ENCODE measurements at regions not wholly inside any gene's neighbourhood (a gene's known extent, or its start where the extent isn't known, plus 50 kb on each side); places are given as distances from the start of the nearest gene placed in this dataset.

DNA sequence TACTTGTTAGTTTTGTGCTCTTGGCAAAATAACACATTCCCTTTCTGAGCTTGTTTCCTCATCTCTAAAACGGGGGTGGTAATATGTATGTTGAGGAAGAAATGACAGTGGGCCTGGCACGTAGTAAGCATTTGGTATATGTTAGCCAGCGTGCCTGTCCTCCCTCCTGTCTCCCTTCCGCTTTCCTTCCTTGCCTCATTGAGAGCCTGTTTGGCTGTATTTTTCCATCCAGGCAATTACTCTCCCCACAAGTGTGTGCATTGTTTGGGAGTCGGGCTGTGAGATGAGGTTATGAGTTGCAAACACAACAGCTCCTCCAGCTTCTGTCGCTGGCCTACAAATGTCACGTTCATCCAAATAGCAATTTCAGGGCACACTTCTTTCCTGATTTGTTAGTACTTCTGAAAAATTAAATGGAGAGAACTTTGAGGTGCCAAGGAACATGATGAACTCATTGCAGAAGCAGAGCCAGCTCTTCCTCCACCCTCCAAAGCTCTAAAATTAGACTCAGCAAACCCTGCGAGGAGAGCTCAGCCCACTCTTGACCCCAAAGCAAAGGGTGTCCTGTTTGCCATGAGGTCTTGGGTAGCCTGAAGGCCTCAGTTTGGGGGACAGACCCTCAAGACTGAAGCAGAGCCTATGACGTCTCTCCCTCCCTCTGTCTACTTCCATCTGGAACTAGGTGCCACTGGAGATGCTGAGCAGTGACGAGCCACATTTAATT lies 50.7 kb upstream of the TOX2 start:
- no peak for DNase-seq (ENCODE audit: low read depth, low spot score)

- no peak for DNase-seq (ENCODE audit: low read depth, low spot score)
These were observed 51.3 kb upstream of the TOX2 start for GRCh38 chr20:43863330-43863729.

GRCh38 chr20:43862438-43862837 lies 52.2 kb upstream of the TOX2 start:
- DNase-seq (ENCODE audit: low read depth, low spot score), result no peak

- DNase-seq (ENCODE audit: low read depth, low spot score), result no peak
These were observed 54.7 kb upstream of the TOX2 start for GRCh38 chr20:43859994-43860393.

DNA sequence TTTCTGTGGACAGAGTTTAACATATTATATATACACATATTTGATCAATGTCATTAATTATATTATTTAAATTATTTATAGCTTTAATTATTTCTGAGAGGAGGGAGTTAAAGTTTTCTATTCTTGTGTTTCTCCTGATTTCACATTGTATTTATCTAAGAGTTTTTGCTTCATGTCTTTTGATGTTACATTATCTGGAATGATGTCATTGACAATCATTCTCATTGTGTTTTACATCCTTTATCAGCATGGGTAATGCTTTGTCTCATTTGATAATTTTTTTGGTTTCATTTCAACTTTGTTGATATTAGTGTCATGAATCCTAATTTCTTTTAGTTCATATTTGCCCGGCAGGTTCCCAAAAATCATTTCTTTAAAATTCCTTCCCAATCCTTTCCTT lies 56.7 kb upstream of the TOX2 start:
- DNase-seq (ENCODE audit: low read depth, low spot score), result no peak

GRCh38 chr20:43857127-43857526 lies 57.5 kb upstream of the TOX2 start:
- no peak for DNase-seq (ENCODE audit: low read depth, low spot score)

DNA sequence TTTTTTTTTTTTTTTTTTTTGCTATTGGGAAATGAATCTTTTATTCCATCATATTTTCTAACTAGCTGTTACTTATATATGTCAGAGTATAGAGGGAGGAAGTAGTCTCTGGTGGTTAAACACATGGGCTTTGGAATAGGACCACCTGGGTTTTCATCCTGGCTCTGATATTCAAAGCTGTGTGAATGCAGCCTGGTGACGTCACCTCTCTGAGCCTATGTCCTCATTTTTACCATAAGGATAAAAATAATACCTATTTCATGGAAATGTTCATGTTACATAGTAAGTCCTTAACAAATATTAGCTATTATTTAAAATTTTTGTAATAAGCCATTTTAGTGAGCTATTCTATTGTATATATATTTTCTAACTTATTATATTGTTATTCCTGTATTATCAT lies 58.8 kb upstream of the TOX2 start:
- no peak for DNase-seq (ENCODE audit: low read depth, low spot score)

DNA sequence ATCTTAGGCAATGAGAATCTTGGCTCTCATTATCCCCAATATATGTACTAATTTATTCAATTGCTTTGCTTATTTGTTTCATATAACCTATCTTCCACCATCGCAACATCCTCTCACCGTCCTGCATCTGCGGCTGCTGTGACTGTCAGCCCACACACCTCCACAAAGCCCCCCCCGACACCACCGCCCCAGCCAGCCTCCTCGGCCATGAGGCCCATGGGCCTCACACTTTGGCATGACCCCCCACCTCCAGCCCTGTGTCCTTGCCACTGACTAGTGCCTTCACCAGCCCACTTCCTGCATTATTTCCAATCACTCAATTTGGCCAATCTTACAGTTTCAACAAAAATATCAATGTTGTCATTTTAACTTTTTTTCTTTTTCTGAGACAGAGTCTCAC lies 60.7 kb upstream of the TOX2 start:
- DNase-seq (ENCODE audit: low read depth, low spot score), result no peak

- no peak for DNase-seq (ENCODE audit: low read depth, low spot score)
These were observed 61.4 kb upstream of the TOX2 start for GRCh38 chr20:43853174-43853803.

- peak; percentile 58 for DNase-seq (ENCODE audit: low read depth, low spot score)
These were observed 65.0 kb upstream of the TOX2 start for GRCh38 chr20:43849496-43850186.

DNA sequence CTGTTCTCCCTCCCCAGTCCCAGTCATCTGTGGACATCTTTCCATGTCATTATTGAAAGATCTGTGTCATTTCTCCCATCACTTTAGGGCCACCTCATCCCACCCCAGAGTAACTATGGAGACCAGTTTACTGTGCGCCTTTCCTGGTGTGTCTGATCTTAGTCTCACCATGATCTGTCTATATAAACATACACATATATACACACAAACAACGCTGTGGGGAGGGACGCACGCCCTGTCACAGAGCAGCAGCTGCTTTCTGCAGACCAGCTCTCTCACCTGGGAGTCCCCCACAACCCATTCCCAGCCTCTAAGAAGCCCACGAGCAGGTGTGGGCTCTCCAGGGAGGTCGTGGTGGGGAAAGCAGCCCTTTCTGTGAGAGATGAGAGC lies 68.1 kb upstream of the TOX2 start:
- no peak for DNase-seq (ENCODE audit: low read depth, low spot score)

DNA sequence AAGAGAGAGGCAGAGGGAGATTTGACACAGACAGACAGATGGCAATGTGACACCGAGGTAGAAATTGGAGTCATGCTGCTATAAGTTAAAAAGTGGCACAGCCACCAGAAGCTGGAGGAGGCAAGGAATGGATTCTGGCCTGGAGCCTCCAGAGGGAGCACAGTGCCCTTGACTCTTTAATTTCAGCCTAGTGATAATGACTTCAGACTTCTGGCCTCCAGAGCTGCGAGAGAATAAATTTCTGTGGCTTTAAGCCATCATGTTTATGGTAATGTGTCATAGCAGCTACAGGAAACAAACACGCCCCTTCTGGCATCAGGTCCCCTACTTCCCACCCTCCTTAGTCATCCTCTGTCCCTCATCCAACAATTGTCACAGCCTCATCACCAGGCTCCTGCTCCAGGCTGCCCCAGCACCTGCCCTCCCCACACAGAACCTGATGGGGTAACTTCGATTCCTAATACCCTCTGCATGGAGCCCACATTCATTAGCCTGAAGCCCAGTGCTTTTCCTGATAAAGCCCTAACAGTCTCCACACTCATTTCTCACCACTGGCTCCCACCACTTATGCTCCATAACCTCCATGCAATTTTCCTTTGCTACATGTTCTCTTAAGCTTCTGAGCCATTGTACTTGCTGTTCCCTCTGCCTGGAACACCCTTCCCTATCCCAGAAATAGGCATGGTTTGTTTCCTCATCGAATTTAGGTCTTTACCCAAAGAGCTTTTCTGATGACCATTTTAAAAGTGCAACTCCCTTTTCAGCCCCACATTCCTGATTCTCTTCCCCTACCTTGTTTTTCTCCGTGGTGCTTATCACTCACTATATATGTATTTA lies 69.7 kb upstream of the TOX2 start:
- no peak for DNase-seq (ENCODE audit: low read depth, low spot score)

- no peak for DNase-seq (ENCODE audit: low read depth, low spot score)
These were observed 70.5 kb upstream of the TOX2 start for GRCh38 chr20:43843965-43844660.

- DNase-seq (ENCODE audit: low read depth, low spot score), result peak; percentile 60
These were observed 71.3 kb upstream of the TOX2 start for GRCh38 chr20:43843096-43843964.

- no peak for DNase-seq (ENCODE audit: low read depth, low spot score)
These were observed 72.3 kb upstream of the TOX2 start for GRCh38 chr20:43842126-43843020.

GRCh38 chr20:43840382-43841070 lies 74.1 kb upstream of the TOX2 start:
- no peak for DNase-seq (ENCODE audit: low read depth, low spot score)

- no peak for DNase-seq (ENCODE audit: low read depth, low spot score)
These were observed 74.9 kb upstream of the TOX2 start for GRCh38 chr20:43839793-43840199.

- no peak for DNase-seq (ENCODE audit: low read depth, low spot score)
These were observed 76.0 kb upstream of the TOX2 start for GRCh38 chr20:43838703-43839060.

Measured in smooth muscle cell of the brain vasculature (primary cell).